PC-9 (cell line): ENCODE measurements at regions not wholly inside any gene's neighbourhood (a gene's known extent, or its start where the extent isn't known, plus 50 kb on each side); places are given as distances from the start of the nearest gene placed in this dataset.

Experiments
- CTCF ChIP-seq: fragments of 200-600 bp; sonication (generic); conservative IDR thresholded peaks from 2 replicates; pipeline ENCODE4 v1.6.1; 2017; ENCODE audit warnings: mixed run types, antibody characterized with exemption, mild to moderate bottlenecking, moderate library complexity
- EZH2 ChIP-seq: fragments of 200-600 bp; sonication (generic); IDR thresholded peaks from 2 replicates; pipeline ENCODE4 v1.8.0; 2017; ENCODE audit warnings: antibody characterized with exemption, low read depth

GRCh38 chr14:38065106-38065762, 142.5 kb upstream of the SSTR1 start:
- TF ChIP-seq CTCF (no peak), EZH2 (no peak)
